Hepatocyte (in vitro differentiated cells): ENCODE measurements at regions not wholly inside any gene's neighbourhood (a gene's known extent, or its start where the extent isn't known, plus 50 kb on each side); places are given as distances from the start of the nearest gene placed in this dataset.

ENCODE experiments used
- DNase-seq: peaks from one replicate; pipeline ENCODE4 v3.0.0-alpha.2; 2016; ENCODE audit warnings: low spot score
- H2AFZ ChIP-seq: fragments of 200-600 bp; sonication (generic); 2 replicates; pipeline ENCODE4 v1.6.0; 2016; ENCODE audit warnings: antibody characterized with exemption, mild to moderate bottlenecking
- H3K27ac ChIP-seq: fragments of 200-600 bp; sonication (generic); 2 replicates; pipeline ENCODE4 v1.5.1; 2016; ENCODE audit warnings: mild to moderate bottlenecking
- H3K27me3 ChIP-seq: fragments of 200-600 bp; sonication (generic); 2 replicates; pipeline ENCODE4 v1.6.1; 2016
- H3K36me3 ChIP-seq: fragments of 200-600 bp; sonication (generic); replicated peaks from 2 replicates; pipeline ENCODE4 v1.5.1; 2016; ENCODE audit warnings: low read depth; ENCODE audit not compliant: insufficient read depth
- H3K4me1 ChIP-seq: fragments of 200-600 bp; sonication (generic); 2 replicates; pipeline ENCODE4 v1.5.1; 2016; ENCODE audit warnings: mild to moderate bottlenecking, moderate library complexity; ENCODE audit not compliant: insufficient read depth
- H3K4me2 ChIP-seq: fragments of 200-600 bp; sonication (generic); 2 replicates; pipeline ENCODE4 v1.6.0; 2016
- H3K4me3 ChIP-seq: fragments of 200-600 bp; sonication (generic); 2 replicates; pipeline ENCODE4 v1.5.1; 2016; ENCODE audit warnings: mild to moderate bottlenecking
- H3K79me2 ChIP-seq: fragments of 200-600 bp; sonication (generic); 2 replicates; pipeline ENCODE4 v1.6.0; 2017; ENCODE audit warnings: mild to moderate bottlenecking
- H3K9me2 ChIP-seq: fragments of 200-600 bp; sonication (generic); replicated peaks from 2 replicates; pipeline ENCODE4 v1.6.0; 2017; ENCODE audit warnings: mild to moderate bottlenecking; ENCODE audit not compliant: insufficient read depth
- H3K9me3 ChIP-seq: fragments of 200-600 bp; sonication (generic); 2 replicates; pipeline ENCODE4 v1.5.1; 2016; ENCODE audit warnings: low read depth, mild to moderate bottlenecking
- H4K20me1 ChIP-seq: fragments of 200-600 bp; sonication (generic); 2 replicates; pipeline ENCODE4 v1.6.0; 2016; ENCODE audit warnings: mild to moderate bottlenecking; ENCODE audit not compliant: insufficient read depth, poor library complexity, severe bottlenecking
- CTCF ChIP-seq: fragments of 200-600 bp; sonication (generic); IDR thresholded peaks from 2 replicates; pipeline ENCODE4 v1.5.1; 2016; ENCODE audit warnings: antibody characterized with exemption, mild to moderate bottlenecking; ENCODE audit not compliant: poor library complexity
- EZH2 ChIP-seq: fragments of 200-600 bp; sonication (generic); IDR thresholded peaks from 2 replicates; pipeline ENCODE4 v1.6.1; 2016; ENCODE audit warnings: antibody characterized with exemption, mild to moderate bottlenecking, borderline replicate concordance
- EZH2phosphoT487 ChIP-seq: fragments of 200-600 bp; sonication (generic); IDR thresholded peaks from one replicate; pipeline ENCODE4 v1.6.1; 2018; ENCODE audit warnings: antibody characterized with exemption, mild to moderate bottlenecking, low read depth, moderate library complexity; ENCODE audit not compliant: unreplicated experiment, severe bottlenecking
- WGBS: methylation state at CpG from one replicate; pipeline ENCODE4 v1.1.6; 2016; ENCODE audit warnings: low lambda C conversion rate; ENCODE audit errors: missing lambda C conversion rate; 5-methylcytosine and 5-hydroxymethylcytosine counted together

- Histone ChIP-seq H3K4me3 (no peak overlapping the region), H3K36me3 (no peaks in the 10 kb centered on the region), H3K9me2 (no peaks in the 10 kb centered on the region), H3K4me2 (no peak overlapping the region), H3K4me1 (no peaks in the 10 kb centered on the region), H4K20me1 (no peaks in the 10 kb centered on the region), H3K9me3 (no peaks in the 10 kb centered on the region), H2AFZ (no peak overlapping the region), H3K27me3 (no peaks in the 10 kb centered on the region), H3K27ac (no peak overlapping the region), H3K79me2 (no peaks in the 10 kb centered on the region)
- TF ChIP-seq EZH2phosphoT487, result no peak
- no peak for TF ChIP-seq CTCF
- no peak for TF ChIP-seq EZH2
- WGBS, result 30% methylated on average over 4 of the region's 4 CpGs
- no peak for DNase-seq
These were observed 72.0 kb upstream of the FSHR start for GRCh38 chr2:49226360-49226759.

GRCh38 chr2:49225126-49225525 lies 70.8 kb upstream of the FSHR start:
- H3K27me3 ChIP-seq, result no peaks in the 10 kb centered on the region
- no peak for DNase-seq
- H3K4me1 ChIP-seq, result no peaks in the 10 kb centered on the region
- no peaks in the 10 kb centered on the region for H3K9me3 ChIP-seq
- TF ChIP-seq EZH2 (no peak), CTCF (no peak), EZH2phosphoT487 (no peak)
- no peaks in the 10 kb centered on the region for H3K36me3 ChIP-seq
- H4K20me1 ChIP-seq, result no peaks in the 10 kb centered on the region
- no peaks in the 10 kb centered on the region for H3K79me2 ChIP-seq
- no peak overlapping the region for H3K4me3 ChIP-seq
- H2AFZ ChIP-seq, result no peak overlapping the region
- no peak overlapping the region for H3K4me2 ChIP-seq
- H3K9me2 ChIP-seq, result no peaks in the 10 kb centered on the region
- no peak overlapping the region for H3K27ac ChIP-seq

- Histone ChIP-seq H4K20me1 (no peaks in the 10 kb centered on the region), H3K4me3 (no peak overlapping the region), H3K9me3 (no peaks in the 10 kb centered on the region), H3K27me3 (no peaks in the 10 kb centered on the region), H3K79me2 (no peaks in the 10 kb centered on the region), H3K36me3 (no peaks in the 10 kb centered on the region), H3K4me1 (no peaks in the 10 kb centered on the region), H3K9me2 (no peaks in the 10 kb centered on the region), H2AFZ (no peak overlapping the region), H3K4me2 (no peak overlapping the region), H3K27ac (no peak overlapping the region)
- DNase-seq, result no peak
- WGBS, result 69% methylated on average over 4 of the region's 4 CpGs
- no peak for TF ChIP-seq EZH2
- TF ChIP-seq EZH2phosphoT487, result no peak
- TF ChIP-seq CTCF, result no peak
These were observed 70.2 kb upstream of the FSHR start for GRCh38 chr2:49224426-49225010.

- H3K4me2 ChIP-seq, result no peak overlapping the region
- H3K27me3 ChIP-seq, result no peaks in the 10 kb centered on the region
- 94% methylated on average over 3 of the region's 3 CpGs for WGBS
- no peaks in the 10 kb centered on the region for H3K9me3 ChIP-seq
- H3K4me1 ChIP-seq, result no peaks in the 10 kb centered on the region
- no peak for DNase-seq
- H3K36me3 ChIP-seq, result no peaks in the 10 kb centered on the region
- H3K27ac ChIP-seq, result no peak overlapping the region
- H2AFZ ChIP-seq, result no peak overlapping the region
- no peaks in the 10 kb centered on the region for H4K20me1 ChIP-seq
- H3K9me2 ChIP-seq, result no peaks in the 10 kb centered on the region
- H3K4me3 ChIP-seq, result no peak overlapping the region
- H3K79me2 ChIP-seq, result no peaks in the 10 kb centered on the region
- TF ChIP-seq CTCF (no peak), EZH2phosphoT487 (no peak), EZH2 (no peak)
These were observed 68.7 kb upstream of the FSHR start for GRCh38 chr2:49222975-49223528.
